ENCODE measurements at regions not wholly inside any gene's neighbourhood (a gene's known extent, or its start where the extent isn't known, plus 50 kb on each side); places are given as distances from the start of the nearest gene placed in this dataset.
A peak's percentile ranks its signal among the peaks of the same experiment; 100 is the strongest.
"Not testable (repeated sequence)": the region's sequence is repeated elsewhere in the genome, so short reads cannot be mapped to it uniquely, and the experiment has no call there.

DNA sequence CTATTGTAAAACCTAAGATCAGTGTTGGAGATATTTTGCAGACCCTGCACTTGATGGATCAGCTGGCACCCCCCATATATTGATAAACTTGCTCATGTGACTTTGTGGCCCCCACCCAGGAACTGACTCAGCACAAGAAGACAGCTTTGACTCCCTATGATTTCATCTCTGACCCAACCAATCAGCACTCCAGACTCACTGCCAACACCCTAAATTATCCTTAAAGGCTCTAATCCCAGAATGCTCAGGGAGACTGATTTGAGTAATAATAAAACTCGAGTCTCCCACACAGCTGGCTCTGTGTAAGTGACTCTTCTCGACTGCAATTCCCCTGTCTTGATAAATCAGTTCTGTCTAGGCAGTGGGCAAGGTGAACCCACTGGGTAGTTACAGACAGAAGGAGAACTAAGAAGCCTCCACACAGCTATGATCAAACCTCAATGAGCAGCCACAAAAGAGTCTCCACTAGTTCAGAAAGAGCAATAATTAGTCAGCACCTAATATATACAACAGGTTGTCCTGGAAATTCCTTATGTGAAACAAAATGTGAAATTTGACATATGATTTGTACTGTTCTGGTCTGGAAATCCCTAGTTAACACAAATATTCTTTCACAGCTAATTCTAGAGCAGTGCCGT is 52.2 kb downstream of the ACTL7B start:
- no peak for DNase-seq

DNA sequence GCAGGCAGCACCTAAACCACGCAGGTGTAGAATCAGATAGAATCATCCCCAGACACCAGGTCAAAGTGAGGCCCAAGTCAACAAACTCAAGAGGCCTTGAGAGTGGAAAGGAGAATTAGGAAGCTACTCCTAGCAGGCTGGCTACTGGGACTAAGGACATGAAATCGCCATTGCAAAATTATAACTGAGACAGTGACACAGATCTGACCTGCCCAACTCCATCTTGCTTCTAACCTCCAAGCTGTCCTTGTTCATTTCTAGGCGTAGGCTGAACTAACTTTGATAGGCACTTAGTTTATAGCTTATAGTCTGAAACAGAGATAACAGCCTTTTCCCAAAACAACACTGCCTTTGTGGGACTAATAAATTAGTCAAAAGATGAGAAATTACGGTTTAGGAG is 52.8 kb downstream of the ACTL7B start:
- DNase-seq, result no peak

DNA sequence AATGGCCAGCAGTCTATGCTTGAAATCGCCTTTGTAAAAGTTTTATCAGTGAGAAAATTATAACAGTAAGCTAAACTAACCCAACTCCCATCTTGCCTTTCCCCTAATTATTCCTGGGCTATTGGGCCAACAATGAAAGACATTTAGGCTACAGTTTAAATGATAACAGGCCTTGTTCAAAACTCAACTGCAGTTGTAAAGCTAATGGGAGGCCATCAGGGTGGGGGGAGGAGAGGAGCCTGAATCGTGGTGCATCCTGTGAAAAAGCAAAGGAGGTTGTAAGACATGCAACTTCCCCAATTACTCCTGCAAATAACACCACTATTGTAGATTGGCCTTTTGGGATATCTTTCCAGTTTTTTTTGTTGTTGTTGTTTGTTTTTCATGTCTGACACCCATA is 53.8 kb downstream of the ACTL7B start:
- DNase-seq, result no peak

- DNase-seq, result no peak
Observed at GRCh38 chr9:108800632-108801099, 55.1 kb downstream of the ACTL7B start.

GRCh38 chr9:108793573-108793972 is 62.2 kb downstream of the ACTL7B start:
- no peak for DNase-seq

DNA sequence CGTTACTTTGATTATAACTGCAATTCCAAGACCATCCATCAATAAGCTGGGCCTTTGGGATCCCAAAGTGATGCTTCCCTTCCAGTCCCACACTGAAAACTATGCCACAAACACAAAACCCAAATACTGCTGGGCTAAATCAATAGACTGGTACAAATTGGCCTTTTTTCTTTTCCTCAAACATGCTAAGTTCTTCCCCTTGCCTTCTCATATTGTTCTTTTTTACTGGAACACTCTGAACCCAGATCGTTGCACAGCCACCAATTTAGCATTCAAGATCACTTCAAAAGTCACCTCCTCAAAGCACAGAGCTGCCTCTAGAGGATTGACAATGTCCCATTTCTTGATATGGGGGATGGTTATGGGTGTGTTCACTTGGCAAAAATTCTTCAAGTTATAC is 66.0 kb downstream of the ACTL7B start:
- no peak for DNase-seq

- DNase-seq, result no peak
Observed at GRCh38 chr9:108787690-108788048, 68.1 kb downstream of the ACTL7B start.

DNA sequence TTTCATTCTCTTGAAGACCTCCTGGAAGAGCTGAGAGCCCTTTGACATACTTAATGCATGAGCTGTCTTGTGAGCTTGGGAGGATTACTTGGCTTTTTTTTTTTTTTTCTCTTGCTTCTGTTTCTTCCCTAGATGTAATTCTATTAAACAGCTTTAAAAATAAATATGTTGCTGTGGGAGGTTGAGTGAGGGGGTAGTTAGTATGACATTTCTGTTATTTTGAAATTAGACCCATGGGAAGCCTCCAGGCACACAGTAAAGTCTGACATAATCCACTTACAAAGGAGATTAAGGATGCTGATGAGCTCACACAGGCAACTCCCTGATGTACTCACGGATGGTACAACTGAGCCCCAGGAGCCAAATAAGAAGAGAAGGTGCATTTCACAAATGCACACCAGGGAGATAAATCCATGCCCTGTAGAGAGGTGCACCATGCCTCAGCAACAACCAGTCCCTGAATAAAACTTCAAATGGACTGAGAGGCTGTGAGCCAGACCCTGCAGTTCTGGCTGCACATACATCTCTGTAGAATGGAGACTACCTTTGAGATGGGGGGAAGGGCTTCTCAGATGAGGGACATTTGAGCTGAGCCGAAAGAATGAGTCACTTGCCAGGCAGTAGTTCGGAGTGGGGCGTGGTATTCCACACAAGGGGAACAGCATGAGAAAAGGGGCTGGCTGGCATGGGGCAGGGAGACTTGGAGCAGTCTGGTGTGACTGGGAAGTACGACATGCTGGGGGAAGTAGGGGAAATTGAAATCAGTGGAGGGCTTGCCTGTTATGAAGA is 68.7 kb downstream of the ACTL7B start:
- no peak for DNase-seq

DNA sequence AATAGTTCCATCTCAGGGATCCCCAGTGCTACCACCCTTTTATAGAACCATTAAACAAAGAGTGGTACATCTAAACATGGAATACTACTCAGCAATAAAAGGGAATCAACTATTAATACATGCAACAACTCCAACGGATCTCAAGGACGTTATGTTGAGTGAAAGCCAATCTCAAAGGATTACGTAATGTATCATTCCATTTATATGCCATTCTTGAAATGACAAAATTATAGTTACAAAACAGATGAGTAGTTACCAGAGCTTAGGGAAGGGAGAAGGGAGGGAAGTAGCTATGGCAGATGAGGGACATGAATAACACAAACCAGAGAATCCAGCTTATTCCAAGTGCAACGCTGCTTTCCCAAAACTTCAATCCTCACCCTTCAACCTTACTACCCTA is 69.5 kb downstream of the ACTL7B start:
- no peak for DNase-seq

GRCh38 chr9:108784998-108785397 is 70.8 kb downstream of the ACTL7B start:
- DNase-seq, result no peak

- no peak for DNase-seq
Observed at GRCh38 chr9:108783731-108784495, 71.9 kb downstream of the ACTL7B start.

DNA sequence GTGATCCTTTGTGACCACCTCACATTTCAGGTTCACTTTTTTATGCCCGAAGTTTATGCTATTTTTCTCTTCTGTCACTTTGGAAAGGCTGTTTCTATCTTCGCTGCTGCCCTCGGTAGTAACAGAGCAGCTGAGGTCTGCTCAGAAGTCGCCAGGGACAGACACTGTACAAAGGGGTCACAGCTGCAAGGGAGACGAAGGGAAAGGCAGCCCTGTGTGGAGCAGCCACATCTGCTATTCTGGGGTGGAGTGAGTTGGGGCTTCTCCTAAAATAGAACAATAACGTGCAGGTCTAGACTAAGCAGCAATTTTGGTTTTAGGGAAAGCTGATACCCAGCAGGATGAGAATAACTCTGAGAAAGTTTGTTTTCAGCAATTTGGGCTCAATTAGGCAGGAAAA is 72.5 kb downstream of the ACTL7B start:
- no peak for DNase-seq

- no peak for DNase-seq
Observed at GRCh38 chr9:108780942-108781734, 74.6 kb downstream of the ACTL7B start.

DNA sequence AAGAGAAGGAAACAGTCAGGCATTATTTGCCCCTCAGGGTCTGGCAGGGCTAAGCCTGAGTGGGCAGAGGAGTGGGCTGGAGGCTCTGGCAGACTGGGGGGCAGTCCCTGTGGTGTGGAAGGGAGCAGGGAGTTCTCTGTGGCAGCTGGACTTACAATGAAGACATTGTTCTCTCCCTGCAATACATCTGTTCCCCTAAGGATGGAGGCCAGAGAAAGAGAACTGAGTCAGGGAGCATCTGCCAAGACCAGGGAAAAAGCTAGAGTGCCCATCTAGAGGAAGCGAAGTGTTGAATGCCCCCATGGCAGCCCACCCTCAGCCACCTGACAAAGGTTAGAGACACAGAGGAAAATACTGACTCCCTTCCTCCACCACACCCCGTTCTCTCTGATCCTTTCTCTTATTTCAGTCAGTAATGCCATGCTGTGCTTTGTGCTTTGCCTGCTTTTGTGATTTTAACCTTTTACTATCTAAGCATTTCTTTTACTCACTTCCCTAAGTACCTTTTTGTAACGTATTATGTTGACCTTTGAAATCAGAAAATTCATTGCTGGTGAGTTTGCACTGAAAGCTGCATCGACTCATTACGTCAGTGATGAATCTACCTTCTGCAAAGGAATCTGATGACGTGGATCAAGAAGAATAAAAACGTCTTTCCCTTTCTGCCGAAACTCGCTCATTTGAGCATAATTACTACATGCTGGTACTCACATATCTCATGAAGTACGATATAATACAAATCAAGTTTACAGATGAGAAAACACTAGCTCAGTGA is 76.0 kb downstream of the ACTL7B start:
- DNase-seq, result no peak

- no peak for DNase-seq
Observed at GRCh38 chr9:108776920-108777639, 78.7 kb downstream of the ACTL7B start.

- DNase-seq, result no peak
Observed at GRCh38 chr9:108775901-108776306, 79.9 kb downstream of the ACTL7B start.

GRCh38 chr9:108774088-108774487 is 81.7 kb downstream of the ACTL7B start:
- not testable (repeated sequence) for DNase-seq

DNA sequence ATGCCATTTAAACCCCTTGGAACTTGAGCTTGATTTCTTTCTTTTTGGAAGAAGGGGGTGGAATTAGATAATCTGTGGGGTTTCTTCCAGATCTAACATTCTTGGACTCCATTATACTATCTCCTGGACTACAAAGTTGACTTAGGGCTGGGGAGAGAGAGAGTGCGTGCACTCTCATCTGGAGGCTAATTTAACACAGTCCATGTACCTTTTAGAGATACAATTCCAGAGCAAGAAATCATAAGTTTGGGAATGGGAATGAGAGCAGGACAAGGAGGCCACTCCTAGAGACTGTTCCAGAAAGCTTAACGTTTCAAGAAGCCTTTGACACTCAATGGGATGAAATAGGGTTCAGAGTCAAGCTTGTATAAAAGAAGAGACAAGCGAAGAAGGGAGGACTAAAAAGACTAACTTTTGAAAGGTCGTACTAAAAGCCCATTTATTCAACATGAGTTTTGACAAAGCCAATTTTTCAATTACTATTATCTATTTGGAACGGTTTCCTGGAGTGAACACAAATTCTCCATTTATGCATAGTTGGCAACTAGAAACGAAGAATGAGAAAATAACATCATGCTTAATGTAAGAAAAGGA is 83.4 kb downstream of the ACTL7B start:
- no peak for DNase-seq

DNA sequence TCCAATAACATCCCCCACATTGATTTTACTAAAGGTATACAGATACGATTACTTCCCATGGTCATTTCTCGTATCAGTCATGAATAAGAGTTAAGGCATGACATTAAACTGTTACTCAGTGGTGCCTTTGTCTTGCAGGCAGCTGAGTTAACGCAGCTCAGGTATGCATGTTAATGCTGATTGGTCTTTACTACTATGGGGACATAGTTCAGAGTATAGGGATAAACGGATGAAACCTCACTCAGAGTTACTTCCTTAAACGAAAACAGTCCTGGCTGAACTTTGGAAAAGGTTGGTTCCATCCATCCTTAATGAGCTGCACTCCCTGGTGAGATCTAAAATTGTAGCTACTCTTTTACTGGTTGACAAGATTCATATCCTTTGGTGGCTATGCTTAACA is 87.0 kb downstream of the ACTL7B start:
- DNase-seq, result no peak

GRCh38 chr9:108766626-108767161 is 89.1 kb downstream of the ACTL7B start:
- peak; percentile 73 for DNase-seq

DNA sequence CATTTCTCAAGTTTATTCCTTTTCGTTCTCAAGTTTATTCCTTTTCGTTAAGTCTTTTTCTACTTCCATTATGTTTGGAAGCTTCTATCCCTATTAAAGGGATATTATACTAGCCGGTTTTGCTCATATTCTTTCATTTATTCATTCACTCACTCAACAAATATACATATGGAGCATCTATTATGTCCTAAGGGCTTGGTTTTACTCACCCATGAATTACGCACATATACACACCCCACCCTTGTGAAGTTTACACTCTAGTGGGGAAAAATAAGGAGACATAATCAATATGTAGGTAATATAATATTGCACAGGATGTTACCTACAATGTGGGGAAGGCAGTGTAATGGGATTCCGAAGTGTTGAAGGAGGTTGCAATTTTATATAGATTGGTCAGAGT is 90.5 kb downstream of the ACTL7B start:
- DNase-seq, result no peak
